Islet of Langerhans (tissue), 1 donor: ENCODE measurements at regions not wholly inside any gene's neighbourhood (a gene's known extent, or its start where the extent isn't known, plus 50 kb on each side); places are given as distances from the start of the nearest gene placed in this dataset.

Experiments
- FAIRE-seq: peaks from one replicate; lab custom pipeline; 2011; peaks lifted over from hg19 to GRCh38; lab: Jason Lieb, UNC

DNA sequence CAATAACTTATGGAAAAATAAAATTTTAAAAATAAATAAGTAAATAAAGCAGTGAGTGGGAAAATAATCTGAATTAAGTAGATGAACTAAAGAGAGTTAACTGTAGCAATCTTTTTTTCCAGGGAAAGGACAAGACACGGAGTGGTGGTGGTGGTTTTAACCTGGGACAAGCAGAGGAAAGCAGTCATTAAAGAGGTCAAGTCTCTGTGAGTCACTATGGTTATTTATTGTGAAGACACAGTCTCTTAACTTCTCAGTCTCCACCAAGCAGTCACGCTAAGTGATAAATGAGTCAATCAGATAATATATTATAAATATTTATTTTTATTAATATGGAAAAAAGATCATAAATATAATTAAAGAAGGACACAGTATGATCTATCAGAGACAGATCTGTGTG lies 228.1 kb upstream of the MEOX2 start:
- no peak for FAIRE-seq

- FAIRE-seq = no peak
Measured at GRCh38 chr7:15906436-15906835, 220.0 kb upstream of the MEOX2 start.

DNA sequence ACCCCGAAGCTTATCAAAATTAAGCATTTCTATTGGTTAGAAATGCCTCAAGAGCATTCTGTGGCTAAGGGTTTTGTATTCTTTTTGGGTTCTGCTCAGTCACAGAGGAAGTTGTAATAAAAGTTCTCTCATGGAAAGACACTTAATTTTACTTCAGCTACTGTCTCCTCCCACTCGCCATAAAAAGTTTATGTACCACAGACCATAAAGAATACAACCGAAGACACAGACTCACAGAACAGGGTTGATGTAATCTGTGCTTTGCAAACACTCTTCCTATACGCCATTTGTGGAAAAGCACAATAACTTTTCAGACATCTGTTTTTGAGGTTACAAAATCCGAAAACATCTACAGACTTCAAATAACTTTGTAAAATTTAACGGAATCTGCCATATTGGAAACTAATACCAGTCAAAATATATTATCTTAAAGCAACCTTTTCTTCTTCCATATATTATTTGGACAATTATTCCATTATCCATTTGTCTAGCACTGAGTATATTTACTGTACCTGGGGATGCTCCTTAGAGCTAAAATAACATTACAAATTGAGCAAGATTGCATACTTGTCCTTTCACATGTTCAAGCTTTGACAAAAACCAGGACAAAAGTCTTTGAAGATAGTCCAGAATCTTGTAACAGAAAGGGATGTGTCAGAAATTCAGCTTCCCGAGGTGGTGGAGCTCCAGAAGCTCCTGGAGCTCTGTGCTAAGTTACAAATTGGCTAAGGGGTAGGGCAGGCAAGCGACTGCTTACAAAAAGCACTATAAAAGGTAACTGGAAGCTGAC lies 219.0 kb upstream of the MEOX2 start:
- FAIRE-seq = no peak

DNA sequence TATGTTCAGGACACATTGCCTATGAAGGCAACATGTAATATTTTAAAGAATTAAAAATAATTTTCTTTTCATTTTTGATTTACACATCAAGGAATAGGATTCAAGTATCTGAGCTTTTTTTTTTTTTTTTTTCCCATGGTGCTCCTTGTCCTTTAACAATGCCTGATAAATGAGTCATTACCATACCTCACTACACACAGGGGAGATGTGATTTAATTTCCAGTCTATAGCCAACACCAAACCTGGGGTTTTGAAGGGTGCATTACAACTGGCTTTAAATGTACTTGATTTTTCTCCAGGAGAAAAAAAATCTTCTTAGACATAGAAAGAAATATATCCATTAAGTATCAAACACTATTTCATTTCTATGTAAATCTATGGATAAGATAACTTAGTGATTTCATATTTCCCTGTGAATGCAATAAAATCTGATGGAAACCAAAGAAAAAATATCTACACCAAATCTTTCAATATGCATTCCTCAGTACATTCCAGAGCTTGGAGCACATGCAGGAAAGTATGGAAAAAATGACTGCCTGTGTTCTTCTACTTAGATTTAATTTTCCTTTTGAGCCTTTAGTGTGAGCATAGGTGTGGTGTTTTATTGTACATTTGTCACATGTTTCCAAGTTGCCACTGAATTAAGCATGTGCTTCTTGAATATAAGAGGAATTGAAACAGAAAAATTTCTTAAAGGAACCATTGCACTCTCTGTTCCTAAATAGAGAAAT lies 204.8 kb upstream of the MEOX2 start:
- FAIRE-seq = no peak

GRCh38 chr7:15889507-15889906 lies 203.0 kb upstream of the MEOX2 start:
- no peak for FAIRE-seq

GRCh38 chr7:15888090-15888489 lies 201.6 kb upstream of the MEOX2 start:
- no peak for FAIRE-seq

GRCh38 chr7:15886626-15887025 lies 200.1 kb upstream of the MEOX2 start:
- no peak for FAIRE-seq

GRCh38 chr7:15885678-15886077 lies 199.2 kb upstream of the MEOX2 start:
- FAIRE-seq = no peak

- FAIRE-seq = no peak
Measured at GRCh38 chr7:15874774-15875173, 188.3 kb upstream of the MEOX2 start.

DNA sequence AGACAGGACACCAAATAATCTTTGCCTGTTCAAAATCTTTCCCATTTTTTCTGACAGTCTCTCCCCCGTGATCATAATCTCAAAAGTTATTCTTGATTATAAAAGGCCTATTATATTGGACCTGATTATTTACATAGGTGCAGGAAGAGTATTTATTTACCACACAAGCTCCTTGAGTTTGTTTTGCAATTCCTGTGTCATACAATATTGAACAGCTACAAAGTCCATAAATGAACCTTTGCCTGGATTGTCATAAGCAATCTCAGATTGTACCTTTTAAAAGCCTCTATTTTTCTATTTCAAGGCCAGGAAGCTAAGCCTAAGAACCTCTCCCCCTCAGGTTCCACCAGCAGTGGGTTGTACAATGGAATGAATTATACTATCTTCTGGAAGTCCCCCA lies 183.9 kb upstream of the MEOX2 start:
- FAIRE-seq = no peak

DNA sequence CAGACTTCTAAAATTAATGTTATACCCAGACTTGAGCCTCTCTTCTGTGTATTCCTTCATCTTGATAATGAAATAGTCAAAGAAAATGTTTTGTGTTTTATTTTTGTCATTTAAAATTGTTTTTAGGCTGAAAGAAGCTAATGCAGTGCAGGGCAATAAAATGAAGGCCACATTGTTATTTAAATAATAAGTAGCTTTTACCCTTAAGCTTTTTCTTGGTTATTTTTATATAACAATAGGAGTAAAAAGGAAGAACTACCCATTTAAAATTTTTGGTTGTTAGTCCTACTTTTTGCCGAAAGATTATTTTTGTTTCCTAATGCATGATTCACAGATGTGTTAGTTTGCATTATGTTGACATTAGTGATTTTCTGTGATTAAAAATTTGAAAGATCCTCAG lies 181.0 kb upstream of the MEOX2 start:
- no peak for FAIRE-seq

GRCh38 chr7:15866753-15867152 lies 180.3 kb upstream of the MEOX2 start:
- FAIRE-seq = no peak

- FAIRE-seq = no peak
Measured at GRCh38 chr7:15864626-15864991, 178.1 kb upstream of the MEOX2 start.

DNA sequence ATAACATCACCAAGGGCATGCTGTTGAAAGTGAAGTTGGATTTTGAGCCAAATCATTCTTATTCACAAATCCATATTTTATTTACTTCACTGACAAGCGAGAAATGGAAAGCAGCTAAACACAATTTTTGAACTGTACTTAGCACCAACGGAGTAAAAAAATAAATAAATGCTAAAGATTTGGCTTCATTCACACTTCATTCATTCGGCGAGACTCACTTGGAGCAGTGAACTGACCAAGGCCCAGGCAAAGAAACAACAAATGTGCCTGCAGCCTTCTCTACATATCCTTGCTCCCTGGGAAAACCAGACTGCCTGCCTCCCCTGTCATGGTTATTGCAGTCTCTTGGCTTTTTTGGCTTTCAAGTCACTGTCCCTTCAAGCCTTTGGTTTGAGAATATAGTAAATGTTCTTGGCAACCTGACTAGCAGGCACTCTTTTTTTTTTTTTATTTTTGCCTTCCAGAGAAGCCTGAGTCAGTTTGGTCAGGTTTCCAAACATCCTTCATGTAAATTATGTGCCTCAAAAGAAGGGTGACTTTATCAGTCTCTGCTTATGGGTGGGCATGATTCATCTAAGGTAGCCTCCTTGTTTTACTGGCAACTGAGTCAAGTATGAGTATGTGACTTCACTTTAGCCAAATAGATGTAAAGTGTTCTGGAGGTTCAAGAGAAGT lies 177.6 kb upstream of the MEOX2 start:
- FAIRE-seq = no peak

DNA sequence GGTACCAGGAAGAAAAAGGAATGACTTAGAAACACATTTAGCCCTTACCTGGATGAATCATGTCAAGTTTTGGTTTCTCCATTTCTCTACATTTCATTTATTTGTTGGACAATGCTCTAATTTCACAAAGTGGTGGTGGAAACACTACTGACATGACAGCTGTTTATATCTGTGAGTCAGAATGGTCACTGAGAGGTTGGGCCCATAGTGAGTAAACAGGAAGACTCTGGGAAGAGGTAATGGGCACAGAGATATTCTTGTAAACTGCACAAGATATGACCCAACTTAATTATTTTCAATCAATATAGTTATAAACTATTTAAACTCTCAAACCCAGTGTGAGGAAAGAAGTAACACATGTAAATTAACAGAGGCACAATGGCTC lies 176.3 kb upstream of the MEOX2 start:
- no peak for FAIRE-seq

DNA sequence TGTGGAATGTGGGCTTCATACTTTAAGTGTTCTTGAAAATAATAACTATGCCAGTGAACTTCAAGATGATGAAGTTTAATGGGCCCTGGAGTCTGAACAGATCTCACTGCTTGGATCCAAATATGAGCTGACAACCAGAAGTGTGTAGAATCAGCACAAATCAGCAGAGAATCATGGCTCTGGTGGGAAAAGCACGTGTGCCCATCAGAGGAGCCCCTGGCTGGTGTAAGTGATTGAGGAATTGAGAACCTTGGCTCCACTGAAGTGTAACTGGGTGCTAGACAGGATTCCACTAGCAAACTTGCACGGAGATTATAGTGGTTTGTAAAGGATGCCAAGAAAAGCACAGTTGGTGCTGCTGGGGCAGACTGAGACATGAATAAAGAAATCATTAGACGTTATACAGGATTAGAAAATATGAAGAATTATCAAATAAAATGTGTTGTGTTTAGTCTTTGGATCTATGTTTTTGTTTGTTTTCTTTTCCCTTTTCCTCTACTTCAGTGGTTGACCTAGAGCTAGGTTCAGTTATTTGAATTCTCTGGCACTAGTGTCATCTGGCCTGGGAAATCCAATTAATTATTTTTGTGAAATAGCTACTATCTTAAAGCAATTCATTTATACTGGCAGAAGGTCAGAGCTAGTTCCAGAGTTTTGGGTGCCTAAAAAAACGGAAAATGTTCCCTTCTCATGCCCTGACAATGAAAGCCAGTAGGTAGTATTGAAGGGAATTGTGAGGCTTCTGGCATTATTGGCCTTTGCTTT lies 175.7 kb upstream of the MEOX2 start:
- FAIRE-seq = no peak

DNA sequence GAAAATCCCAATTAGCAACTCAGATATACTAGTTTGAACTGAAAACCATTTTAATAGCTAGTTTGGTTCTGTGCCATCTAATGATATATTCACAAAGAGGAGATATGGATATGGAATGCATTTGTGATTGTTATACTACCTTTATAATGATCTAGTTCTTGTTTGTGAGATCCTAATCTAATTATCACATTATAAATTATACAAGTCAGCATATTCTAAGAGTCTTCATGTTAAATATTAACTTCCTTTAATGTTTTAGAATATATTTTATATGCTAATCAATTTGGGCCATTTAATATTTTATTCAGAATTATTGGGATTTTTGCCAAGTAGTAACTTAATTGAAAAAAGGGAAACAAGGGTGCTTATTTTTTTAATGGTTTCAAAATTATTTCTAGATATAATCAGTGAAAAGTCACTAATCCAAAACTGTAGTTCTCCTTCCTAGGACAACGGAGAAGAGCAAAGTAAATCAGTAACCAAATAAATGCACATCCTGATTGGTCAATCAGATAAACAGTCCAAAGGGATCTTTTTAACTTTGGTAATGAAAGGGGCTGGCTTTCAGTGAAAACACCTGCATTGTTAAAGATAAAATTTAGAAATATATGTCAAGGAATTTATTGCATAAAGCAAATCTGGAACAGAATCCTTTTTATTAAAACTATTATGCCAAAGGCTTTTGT lies 173.9 kb upstream of the MEOX2 start:
- no peak for FAIRE-seq

DNA sequence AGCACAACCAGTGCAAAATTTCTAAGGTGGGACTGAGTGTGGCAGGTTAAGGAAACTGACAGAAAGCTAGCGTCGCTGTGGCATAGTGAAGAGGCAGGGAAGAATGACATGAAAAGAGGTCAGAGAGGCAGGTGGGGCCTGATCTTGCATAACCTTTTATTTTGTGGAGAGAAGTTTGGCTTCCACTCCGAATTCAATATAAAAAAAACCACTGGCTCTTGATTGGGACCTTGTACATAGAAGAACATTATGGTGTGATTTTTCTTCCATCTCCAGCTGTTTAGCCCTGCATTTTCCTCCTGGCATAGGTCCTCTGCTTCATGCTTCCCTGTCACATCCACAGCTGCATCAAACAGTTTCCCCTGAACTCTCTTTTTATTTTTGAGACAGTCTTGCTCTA lies 170.5 kb upstream of the MEOX2 start:
- FAIRE-seq = no peak

DNA sequence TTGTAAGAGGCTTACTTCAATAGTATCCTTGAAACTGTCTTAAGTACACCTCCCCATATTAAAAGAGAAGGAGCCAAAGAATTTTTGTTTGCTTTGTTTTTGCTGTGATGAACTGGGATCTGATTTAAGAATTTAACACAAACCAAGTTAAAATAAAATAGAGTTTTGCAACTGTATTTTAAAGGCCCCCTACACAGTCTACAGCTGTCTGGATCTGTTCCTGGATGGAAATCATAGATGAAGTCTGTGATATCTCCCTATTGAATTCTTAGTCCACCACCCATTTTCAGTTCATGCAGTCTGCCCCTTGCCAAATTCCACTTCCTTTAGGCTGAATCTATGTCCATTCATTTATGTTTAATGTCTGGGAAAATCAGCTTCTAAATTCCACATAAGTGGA lies 169.8 kb upstream of the MEOX2 start:
- no peak for FAIRE-seq

DNA sequence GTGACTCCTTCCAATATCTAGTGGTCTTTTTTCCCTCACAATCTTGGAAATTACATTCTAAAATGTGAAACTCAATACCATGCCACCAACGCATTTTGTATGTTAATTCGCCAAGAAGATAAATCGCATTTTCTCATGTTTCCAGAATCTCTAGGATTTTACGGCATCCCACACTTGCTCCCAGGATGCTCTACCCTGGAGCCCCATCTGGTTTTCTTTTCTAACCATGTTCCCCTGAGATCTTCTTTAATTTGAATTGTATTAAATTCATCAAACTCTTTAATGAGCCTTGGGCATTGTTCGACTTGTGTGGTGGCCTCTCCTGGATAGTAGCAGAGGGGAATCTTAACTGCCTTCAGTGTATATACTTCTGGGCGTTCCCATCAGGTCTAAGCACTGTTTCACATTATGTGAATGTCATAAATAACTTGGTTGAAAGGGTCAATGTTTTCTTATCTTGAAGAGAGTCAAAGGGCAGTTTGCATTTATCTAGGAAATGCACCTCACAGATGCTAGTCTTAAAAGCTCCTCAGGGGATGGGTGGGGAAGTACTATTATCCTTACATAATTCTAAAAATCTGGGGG lies 169.1 kb upstream of the MEOX2 start:
- FAIRE-seq = no peak

DNA sequence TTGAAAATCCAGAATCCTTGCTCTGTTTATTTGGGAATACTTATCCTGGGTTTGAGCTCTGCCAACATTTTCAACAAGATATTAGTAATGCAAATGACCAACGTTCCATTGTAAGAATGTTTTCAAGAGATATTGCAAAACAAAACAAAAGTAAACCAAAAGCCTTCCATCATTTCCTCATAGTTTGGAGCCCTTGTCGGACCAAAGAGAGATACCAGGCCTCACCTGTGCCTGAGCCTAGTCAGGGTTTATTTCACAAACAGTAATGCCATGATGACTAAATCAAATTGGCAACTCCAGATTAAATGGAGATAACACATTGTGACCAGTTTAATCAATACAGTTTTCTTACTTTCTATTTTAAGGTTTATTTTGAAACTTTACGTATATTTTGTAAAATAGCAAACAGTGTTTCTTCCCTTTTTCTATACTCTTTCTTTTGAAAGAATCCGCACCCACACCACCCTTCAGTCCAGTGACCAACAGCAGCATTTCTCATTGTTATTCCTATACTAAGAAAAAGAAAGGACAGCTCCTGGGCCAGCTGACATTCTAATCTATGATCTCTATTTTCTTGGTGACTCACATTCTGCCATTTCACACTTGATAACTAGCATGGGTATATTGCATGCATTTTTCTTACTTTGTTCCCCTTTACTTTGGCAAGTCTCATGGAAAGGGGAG lies 168.5 kb upstream of the MEOX2 start:
- FAIRE-seq = no peak
